Activated T-helper 17 cell treated with anti-CD3 and anti-CD28 coated beads, Interleukin-2, amount 50 U/mL, for 72 hours (primary cell): ENCODE measurements at regions not wholly inside any gene's neighbourhood (a gene's known extent, or its start where the extent isn't known, plus 50 kb on each side); places are given as distances from the start of the nearest gene placed in this dataset.

Source experiments
- ATAC-seq: fragments of 150-1000 bp; cut with Tn5 transposase; replicated peaks from 2 replicates; pipeline ENCODE4 v1.10.0; 2021; ENCODE audit warnings: mild to moderate bottlenecking, moderate library complexity
- H3K27ac Mint-ChIP-seq: one replicate; pipeline ENCODE4 v1.8.0; 2022; ENCODE audit warnings: mixed read lengths
- H3K27me3 Mint-ChIP-seq: one replicate; pipeline ENCODE4 v1.8.0; 2022; ENCODE audit warnings: mixed read lengths
- H3K36me3 Mint-ChIP-seq: one replicate; pipeline ENCODE4 v1.8.0; 2022; ENCODE audit warnings: low read depth, mild to moderate bottlenecking, mixed read lengths
- H3K4me1 Mint-ChIP-seq: one replicate; pipeline ENCODE4 v1.8.0; 2022; ENCODE audit warnings: mixed read lengths
- H3K4me3 Mint-ChIP-seq: one replicate; pipeline ENCODE4 v1.8.0; 2022; ENCODE audit warnings: mild to moderate bottlenecking, mixed read lengths
- H3K9me3 Mint-ChIP-seq: one replicate; pipeline ENCODE4 v1.8.0; 2022; ENCODE audit warnings: mixed read lengths

DNA sequence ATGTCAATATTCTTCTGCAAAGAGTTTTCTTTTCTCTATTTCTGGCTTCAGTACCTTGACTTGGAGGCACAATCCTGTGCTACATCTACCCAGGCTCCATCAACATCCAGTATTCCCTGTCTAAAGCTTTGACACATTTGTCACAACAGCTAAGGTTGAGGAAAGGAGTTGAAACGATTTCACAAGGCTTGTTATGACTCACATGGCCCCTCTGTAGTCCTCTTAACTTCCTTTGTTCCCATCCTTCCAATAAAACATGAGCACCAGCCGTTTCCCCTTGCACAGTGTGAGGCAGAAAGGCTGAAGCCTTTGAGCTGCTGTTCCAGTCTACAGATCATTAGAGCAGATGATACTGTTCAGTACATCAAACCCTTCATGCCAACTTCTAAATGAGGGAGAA is 163.0 kb upstream of the TMCO5A start:
- H3K4me1 Mint-ChIP-seq = no peaks in the 10 kb centered on the region

DNA sequence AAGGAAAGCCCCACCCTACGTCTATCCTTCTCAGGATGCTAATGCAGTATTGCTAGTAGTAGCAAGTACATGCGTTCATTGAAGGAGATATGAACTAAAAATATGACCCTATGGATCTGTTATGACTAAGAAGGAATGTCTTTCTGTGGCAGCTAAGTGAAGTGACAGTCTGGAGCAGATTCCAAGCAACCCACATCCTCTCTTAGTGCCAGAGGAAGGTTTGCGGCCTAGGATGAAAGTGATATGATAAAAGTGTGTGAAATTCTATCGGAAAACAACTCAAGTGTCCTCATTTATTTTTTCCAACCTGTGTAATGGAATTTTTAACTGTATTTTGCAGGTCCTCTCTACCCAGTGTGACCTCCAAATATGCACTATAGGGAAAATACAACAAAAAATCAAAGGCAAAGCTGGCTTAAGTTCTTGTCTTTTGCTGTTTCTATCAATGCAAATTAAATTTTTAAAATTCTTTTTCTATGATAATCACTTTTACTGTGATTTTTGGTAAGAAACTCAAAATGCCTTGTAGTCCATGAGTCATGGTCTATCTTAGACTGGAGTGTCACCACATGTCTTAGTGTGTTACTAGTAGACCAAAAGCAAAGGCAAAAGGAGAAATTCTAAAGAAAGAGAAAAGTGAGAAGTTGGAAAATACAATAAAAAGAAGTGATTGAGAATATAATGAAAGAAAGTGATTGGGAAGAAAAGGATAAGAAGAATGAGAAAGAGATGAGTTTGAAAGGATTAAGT is 161.2 kb upstream of the TMCO5A start:
- no peak overlapping the region for H3K4me3 Mint-ChIP-seq
- H3K9me3 Mint-ChIP-seq = no peaks in the 10 kb centered on the region
- H3K4me1 Mint-ChIP-seq = no peaks in the 10 kb centered on the region
- ATAC-seq = no peak
- no peak overlapping the region for H3K27ac Mint-ChIP-seq
- no peaks in the 10 kb centered on the region for H3K36me3 Mint-ChIP-seq
- peaks cover 10% of the 10 kb centered on the region for H3K27me3 Mint-ChIP-seq

More for the DNA sequence above, 163.0 kb upstream of the TMCO5A start:
- no peak overlapping the region for H3K4me3 Mint-ChIP-seq
- H3K36me3 Mint-ChIP-seq = no peaks in the 10 kb centered on the region
- peaks cover 14% of the 10 kb centered on the region for H3K27me3 Mint-ChIP-seq
- H3K9me3 Mint-ChIP-seq = no peaks in the 10 kb centered on the region
- no peak overlapping the region for H3K27ac Mint-ChIP-seq
- no peak for ATAC-seq

DNA sequence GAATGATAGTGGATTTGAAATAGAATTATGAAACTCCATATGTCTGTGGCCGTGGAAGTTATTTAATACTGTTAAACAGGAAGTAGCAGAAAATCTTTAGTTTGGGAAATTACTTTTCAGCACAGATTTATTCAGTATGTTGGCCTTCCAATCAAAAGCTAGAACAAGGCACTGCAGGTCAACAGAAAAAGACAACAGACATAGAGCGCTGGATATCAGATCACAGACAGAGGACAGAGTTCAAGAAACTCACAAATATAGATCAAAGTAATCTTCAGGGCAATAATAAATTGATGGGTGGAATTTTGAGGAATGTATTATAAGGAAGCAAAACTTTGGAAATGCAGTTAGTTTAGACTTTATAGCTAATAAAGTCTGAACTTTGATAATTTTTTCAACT is 159.5 kb upstream of the TMCO5A start:
- H3K27ac Mint-ChIP-seq = no peak overlapping the region
- no peaks in the 10 kb centered on the region for H3K9me3 Mint-ChIP-seq
- H3K4me1 Mint-ChIP-seq = no peaks in the 10 kb centered on the region
- no peaks in the 10 kb centered on the region for H3K36me3 Mint-ChIP-seq
- ATAC-seq = no peak
- peaks cover 7% of the 10 kb centered on the region for H3K27me3 Mint-ChIP-seq
- no peak overlapping the region for H3K4me3 Mint-ChIP-seq

DNA sequence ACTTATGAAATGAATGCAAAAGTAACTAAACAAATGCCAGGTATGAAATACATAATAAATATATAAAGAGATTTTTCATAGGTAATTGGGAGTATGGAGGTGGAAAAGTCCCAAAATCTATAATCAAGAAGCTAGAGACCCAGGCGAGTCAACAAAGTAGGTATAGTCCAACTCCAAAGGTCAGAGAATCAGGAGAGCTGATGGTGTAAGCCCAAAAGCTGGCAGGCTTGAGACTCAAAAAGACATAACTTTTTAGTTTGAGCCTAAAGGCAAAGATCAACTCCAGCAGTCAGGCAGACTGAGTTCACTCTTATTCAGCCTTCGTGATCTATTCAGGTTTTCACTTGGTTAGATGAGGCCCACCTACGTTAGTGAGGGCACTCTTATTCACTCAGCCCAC is 157.4 kb upstream of the TMCO5A start:
- no peak for ATAC-seq
- no peaks in the 10 kb centered on the region for H3K9me3 Mint-ChIP-seq
- H3K36me3 Mint-ChIP-seq = no peaks in the 10 kb centered on the region
- H3K4me3 Mint-ChIP-seq = no peak overlapping the region
- no peaks in the 10 kb centered on the region for H3K4me1 Mint-ChIP-seq
- peaks cover 7% of the 10 kb centered on the region for H3K27me3 Mint-ChIP-seq
- H3K27ac Mint-ChIP-seq = no peak overlapping the region

DNA sequence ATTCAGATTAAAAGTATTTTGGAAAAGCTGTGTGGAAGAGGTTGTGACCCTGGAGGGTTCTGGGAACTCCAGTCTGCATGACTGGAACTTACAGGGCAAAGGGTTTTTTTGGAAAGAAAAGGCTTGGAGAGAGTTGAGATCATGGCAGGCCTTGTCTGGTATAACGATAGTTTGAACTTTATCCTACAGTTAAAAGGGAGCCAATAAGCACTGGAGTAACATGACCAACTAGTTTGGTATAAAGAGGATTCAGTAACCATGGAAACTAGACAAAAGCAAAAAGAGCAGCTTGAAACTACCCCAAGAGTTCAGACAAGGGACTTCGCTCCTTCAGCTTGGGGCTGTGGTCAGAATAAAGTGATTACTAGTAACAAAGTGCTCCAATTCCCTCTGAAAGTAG is 151.2 kb upstream of the TMCO5A start:
- H3K9me3 Mint-ChIP-seq = no peaks in the 10 kb centered on the region
- H3K27me3 Mint-ChIP-seq = no peaks in the 10 kb centered on the region
- no peak for ATAC-seq
- no peaks in the 10 kb centered on the region for H3K36me3 Mint-ChIP-seq
- H3K4me3 Mint-ChIP-seq = no peak overlapping the region
- H3K27ac Mint-ChIP-seq = no peak overlapping the region
- H3K4me1 Mint-ChIP-seq = no peaks in the 10 kb centered on the region

DNA sequence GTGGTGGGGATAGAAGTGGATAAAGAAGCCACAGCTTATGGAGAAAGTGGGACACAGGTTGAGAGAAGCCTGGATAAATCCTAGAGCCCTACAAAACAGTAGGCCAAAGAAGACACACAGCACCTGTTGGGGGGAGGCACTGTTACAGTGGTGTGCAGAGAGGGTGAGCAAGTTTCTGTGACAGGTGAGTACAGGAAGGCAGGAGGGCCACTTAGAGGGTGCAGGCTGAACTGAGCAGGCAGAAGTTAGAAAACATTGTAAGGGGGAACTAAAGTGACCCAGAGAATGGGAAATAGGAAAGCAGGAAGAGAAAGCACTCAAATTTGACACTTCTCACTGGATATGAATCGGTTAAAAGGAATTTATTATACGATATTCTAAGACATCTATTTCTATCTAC is 146.1 kb upstream of the TMCO5A start:
- Mint-ChIP-seq H3K4me1 (no peaks in the 10 kb centered on the region), H3K4me3 (no peak overlapping the region)

DNA sequence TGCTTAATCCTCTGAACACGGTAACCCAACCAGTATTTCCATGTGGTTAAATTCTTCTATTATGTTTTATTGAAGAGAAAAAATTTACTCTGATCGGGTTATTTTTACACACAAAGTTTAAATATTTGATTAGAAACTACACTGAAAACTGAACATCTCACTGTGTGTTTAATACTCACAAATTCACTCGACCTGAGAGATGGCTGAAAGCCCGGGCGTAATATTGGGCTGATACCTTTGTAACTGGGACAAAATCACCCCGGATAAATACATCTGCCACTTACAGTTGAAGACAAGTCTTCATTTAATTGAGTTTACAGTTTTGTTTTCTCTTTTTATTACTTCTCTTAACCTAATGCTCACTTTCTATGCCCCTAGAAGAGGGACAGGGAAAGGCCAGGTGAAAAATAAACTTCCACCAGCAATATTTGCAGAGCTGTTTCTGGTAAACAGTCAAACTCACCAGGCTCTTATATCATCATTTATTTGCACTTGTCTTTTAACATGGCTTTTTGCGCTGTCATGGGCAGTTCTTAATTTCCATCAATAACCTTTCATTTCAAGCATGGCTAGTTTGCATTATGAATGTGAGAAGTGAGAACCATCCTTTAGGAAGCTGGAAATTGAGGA is 145.6 kb upstream of the TMCO5A start:
- no peak overlapping the region for H3K4me3 Mint-ChIP-seq
- H3K4me1 Mint-ChIP-seq = no peaks in the 10 kb centered on the region
- ATAC-seq = no peak
- H3K36me3 Mint-ChIP-seq = no peaks in the 10 kb centered on the region
- H3K9me3 Mint-ChIP-seq = no peaks in the 10 kb centered on the region
- H3K27ac Mint-ChIP-seq = no peak overlapping the region
- H3K27me3 Mint-ChIP-seq = no peaks in the 10 kb centered on the region

More for the DNA sequence above, 146.1 kb upstream of the TMCO5A start:
- ATAC-seq = no peak
- H3K27me3 Mint-ChIP-seq = no peaks in the 10 kb centered on the region
- no peaks in the 10 kb centered on the region for H3K9me3 Mint-ChIP-seq
- no peaks in the 10 kb centered on the region for H3K36me3 Mint-ChIP-seq
- H3K27ac Mint-ChIP-seq = no peak overlapping the region

DNA sequence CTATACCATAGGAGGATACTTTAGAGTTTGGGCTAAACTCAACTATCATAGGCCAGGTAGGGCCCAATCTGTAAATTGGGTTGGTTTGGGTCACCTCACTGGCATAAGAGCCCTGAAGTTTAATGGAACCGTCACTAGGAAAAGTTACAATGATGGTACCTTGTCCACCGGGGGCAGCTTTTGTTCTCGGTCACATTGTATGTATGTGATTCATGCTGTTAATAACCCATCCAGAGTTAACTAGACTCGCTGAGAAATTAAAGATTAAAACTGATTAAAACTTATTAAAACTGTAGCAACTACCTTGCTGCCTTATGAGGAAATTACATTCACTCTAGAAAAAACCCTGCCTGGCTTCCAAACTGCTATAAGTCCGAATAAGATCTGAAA is 145.0 kb upstream of the TMCO5A start:
- no peak overlapping the region for H3K27ac Mint-ChIP-seq
- H3K4me1 Mint-ChIP-seq = no peaks in the 10 kb centered on the region
- H3K4me3 Mint-ChIP-seq = no peak overlapping the region
- H3K36me3 Mint-ChIP-seq = no peaks in the 10 kb centered on the region
- H3K27me3 Mint-ChIP-seq = no peaks in the 10 kb centered on the region
- H3K9me3 Mint-ChIP-seq = no peaks in the 10 kb centered on the region
- no peak for ATAC-seq

DNA sequence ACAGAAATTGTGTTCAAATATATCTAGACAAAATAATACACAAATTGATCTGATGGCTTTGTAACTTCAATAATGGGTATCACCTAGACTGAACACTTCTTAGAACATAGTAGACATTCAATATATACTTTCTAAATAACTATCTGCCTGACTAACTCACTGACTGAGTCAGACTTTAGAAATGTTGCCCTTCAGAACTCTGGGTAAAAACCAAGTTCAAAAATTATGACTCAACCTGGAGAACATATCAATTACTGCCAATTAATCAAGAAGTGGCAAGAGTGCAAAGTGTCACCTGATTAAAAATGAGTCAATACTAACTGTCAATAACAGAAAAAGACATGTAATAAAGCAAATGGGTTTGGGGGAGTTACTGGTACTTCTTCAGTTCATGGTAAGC is 144.6 kb upstream of the TMCO5A start:
- ATAC-seq = peak; percentile 39
- H3K4me1 Mint-ChIP-seq = no peaks in the 10 kb centered on the region

DNA sequence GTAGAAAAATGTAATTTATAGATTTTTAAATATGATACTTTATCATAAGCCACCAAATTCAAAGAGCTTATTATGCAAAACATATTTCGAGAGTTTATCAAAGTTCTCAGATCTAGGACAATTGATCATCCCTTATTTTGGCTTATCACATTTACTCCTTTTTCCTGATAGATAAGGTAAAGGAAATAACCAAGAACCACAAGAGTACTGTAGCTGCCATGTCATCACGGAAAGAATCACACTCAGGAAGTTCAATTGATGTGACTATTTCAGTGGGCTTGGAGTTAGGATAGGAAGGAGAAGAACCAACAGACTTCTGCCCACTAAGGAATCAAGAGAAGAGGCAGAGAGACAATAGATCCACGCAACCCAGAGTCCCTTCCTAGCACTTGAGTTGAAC is 142.7 kb upstream of the TMCO5A start:
- Mint-ChIP-seq H3K27me3 (peaks cover 8% of the 10 kb centered on the region), H3K4me1 (no peaks in the 10 kb centered on the region), H3K4me3 (no peak overlapping the region), H3K9me3 (no peaks in the 10 kb centered on the region), H3K36me3 (no peaks in the 10 kb centered on the region), H3K27ac (no peak overlapping the region)
- no peak for ATAC-seq

More for the DNA sequence above, 144.6 kb upstream of the TMCO5A start:
- H3K27me3 Mint-ChIP-seq = no peaks in the 10 kb centered on the region
- H3K36me3 Mint-ChIP-seq = no peaks in the 10 kb centered on the region
- H3K4me3 Mint-ChIP-seq = no peak overlapping the region
- H3K27ac Mint-ChIP-seq = no peak overlapping the region
- no peaks in the 10 kb centered on the region for H3K9me3 Mint-ChIP-seq

DNA sequence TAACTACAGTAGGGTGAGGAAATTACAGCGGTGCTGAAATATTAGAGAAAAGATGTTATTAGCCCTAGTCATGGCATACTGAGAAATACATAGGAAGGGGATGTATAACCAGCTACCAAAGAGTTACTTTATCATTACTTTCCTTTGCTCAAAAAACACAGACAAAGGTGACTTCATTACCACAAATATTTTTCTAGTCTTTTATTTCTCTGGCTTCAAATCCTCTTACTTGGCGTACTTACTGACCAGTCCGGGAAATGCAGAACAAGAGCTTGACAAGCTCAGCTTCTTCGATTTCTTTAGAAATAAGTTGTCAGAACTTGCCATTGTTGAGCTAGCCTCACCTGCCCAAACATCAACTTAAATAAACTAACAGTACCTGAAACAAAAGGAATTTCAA is 142.1 kb upstream of the TMCO5A start:
- Mint-ChIP-seq H3K27ac (no peak overlapping the region), H3K4me3 (no peak overlapping the region), H3K27me3 (peaks cover 8% of the 10 kb centered on the region), H3K9me3 (no peaks in the 10 kb centered on the region), H3K36me3 (no peaks in the 10 kb centered on the region), H3K4me1 (no peaks in the 10 kb centered on the region)
- no peak for ATAC-seq

DNA sequence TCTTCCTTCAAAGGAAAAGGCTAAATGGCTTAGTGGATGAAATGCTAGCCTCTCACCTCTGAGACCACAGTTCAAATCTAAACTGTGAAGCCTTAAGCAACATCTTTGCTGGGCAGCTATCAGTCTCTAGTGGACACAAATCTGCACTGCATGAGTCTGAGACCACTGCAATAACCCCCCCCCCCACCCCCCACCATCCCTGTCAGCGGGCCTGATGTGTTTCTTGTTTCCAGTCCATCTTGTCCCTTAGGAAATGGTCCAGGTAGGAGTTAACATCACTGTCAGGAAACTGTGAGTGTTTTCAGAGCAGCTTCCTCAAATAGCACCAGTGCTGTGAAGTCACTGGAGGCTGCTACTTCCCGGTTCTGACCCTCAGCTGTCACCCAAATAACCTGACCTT is 140.6 kb upstream of the TMCO5A start:
- H3K4me1 Mint-ChIP-seq = no peaks in the 10 kb centered on the region
- H3K4me3 Mint-ChIP-seq = no peak overlapping the region
- no peak overlapping the region for H3K27ac Mint-ChIP-seq
- no peaks in the 10 kb centered on the region for H3K36me3 Mint-ChIP-seq
- no peak for ATAC-seq
- H3K27me3 Mint-ChIP-seq = peaks cover 8% of the 10 kb centered on the region
- no peaks in the 10 kb centered on the region for H3K9me3 Mint-ChIP-seq

DNA sequence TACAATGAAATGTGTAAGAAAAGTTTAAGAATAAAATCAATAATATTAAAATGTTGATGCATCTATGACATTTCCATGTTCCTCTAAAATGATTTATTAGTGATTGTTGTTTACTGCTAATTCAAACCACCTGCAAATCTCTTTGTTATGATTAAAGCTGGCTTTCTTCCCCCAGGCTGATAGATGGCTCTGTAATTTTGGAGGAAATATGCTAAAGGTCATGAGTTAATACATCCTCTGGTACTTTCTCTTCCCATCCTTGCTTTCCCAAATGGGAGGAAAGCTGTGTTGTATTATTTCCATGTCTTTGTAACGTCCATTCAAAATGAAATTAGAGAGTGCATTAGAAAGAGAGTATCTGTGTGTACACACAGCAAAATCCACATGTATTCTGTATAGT is 139.5 kb upstream of the TMCO5A start:
- no peaks in the 10 kb centered on the region for H3K9me3 Mint-ChIP-seq
- no peak overlapping the region for H3K27ac Mint-ChIP-seq
- H3K36me3 Mint-ChIP-seq = no peaks in the 10 kb centered on the region
- H3K4me3 Mint-ChIP-seq = no peak overlapping the region
- no peaks in the 10 kb centered on the region for H3K4me1 Mint-ChIP-seq
- no peak for ATAC-seq
- peaks cover 8% of the 10 kb centered on the region for H3K27me3 Mint-ChIP-seq

DNA sequence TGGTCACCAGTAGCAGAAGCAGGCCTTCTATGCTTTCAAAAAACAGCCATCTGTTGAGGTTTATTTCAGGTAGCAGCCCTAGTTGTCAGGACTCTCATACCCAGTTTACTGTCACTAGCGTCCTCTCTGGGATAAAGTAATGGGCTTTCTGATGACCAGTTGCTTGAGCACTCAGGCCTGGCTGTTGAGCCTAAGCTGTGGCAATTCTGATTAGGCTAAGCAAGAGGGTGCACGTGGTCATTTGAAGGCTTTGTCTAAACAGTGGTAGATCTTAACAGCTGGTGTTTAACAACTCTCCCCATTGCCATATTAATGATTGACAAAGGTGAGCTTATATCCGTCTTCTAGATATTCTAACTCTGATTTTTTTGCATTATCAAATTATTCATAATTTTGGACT is 132.9 kb upstream of the TMCO5A start:
- no peaks in the 10 kb centered on the region for H3K9me3 Mint-ChIP-seq
- H3K27ac Mint-ChIP-seq = no peak overlapping the region
- no peak for ATAC-seq
- H3K4me1 Mint-ChIP-seq = no peaks in the 10 kb centered on the region
- H3K4me3 Mint-ChIP-seq = no peak overlapping the region
- no peaks in the 10 kb centered on the region for H3K36me3 Mint-ChIP-seq
- H3K27me3 Mint-ChIP-seq = peaks cover 3% of the 10 kb centered on the region

DNA sequence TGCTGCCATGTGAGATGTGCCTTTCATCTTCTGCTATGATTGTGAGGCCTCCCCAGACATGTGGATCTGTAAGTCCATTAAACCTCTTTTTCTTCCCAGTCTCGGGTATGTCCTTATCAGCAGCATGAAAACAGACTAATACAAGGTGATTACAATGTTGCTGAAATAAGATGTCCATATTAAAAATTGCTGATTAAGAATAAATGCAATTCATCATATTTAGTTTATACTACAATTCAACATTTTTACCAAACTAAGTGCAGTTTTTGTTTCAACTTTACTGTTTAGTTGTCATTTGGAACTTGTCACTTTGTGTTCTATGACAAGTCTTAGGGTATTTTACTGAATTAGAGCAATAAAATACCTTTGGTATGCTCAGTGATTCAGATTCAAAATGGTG is 127.6 kb upstream of the TMCO5A start:
- Mint-ChIP-seq H3K27me3 (peaks cover 6% of the 10 kb centered on the region), H3K4me3 (no peak overlapping the region), H3K27ac (no peak overlapping the region), H3K9me3 (peaks cover 4% of the 10 kb centered on the region), H3K36me3 (no peaks in the 10 kb centered on the region), H3K4me1 (no peaks in the 10 kb centered on the region)
- no peak for ATAC-seq
